ENCODE measurements at regions not wholly inside any gene's neighbourhood (a gene's known extent, or its start where the extent isn't known, plus 50 kb on each side); places are given as distances from the start of the nearest gene placed in this dataset.
"Not testable (repeated sequence)": the region's sequence is repeated elsewhere in the genome, so short reads cannot be mapped to it uniquely, and the experiment has no call there.

DNA sequence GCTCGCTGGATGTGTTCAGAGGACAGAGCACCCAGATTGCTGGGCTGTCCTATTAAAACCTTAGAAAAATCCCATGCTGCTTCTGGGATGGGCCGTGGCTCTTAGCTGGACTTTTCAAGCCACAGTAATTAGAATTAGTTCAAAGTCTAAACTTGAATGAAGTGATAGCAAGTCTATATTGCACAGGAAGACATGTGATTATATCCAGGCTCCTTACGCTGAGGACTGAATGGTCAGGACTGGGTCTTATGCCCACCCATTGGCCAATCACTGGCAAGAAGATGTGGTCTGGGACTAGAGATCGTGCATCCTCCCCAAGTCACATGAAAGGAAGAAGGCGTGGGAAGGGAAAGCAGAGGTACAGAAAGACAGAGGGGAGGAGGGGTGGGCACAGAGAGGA, 227.6 kb downstream of the FAM43A start:
- Histone ChIP-seq H4K91ac (ENCODE audit: insufficient read depth, low read depth, low read length) (no peak overlapping the region), H2AK5ac (ENCODE audit: low read depth, low read length) (no peak overlapping the region), H2BK15ac (ENCODE audit: low read depth, low read length) (no peak overlapping the region), H3K27ac (ENCODE audit: insufficient read depth, low read length) (no peak overlapping the region), H3K14ac (replicated peaks; ENCODE audit: low read depth, low read length) (no peak overlapping the region), H3K79me1 (ENCODE audit: low read depth in 1 of 2, low read length in 2 of 2) (no peaks in the 10 kb centered on the region), H3K18ac (ENCODE audit: low read depth, low read length) (no peak overlapping the region), H2BK120ac (ENCODE audit: low read depth, low read length) (no peak overlapping the region), H2AK9ac (replicated peaks; ENCODE audit: low read depth, low read length, poor library complexity) (no peak overlapping the region), H3K4me3 (ENCODE audit: insufficient read depth, low read depth, low read length) (no peak overlapping the region), H3K4ac (ENCODE audit: low read depth, low read length) (no peak overlapping the region), H3K9me3 (ENCODE audit: control insufficient read depth, insufficient read depth, low read length) (peaks cover 3% of the 10 kb centered on the region; the same call in 1 of the 2 replicates), H3K36me3 (ENCODE audit: control insufficient read depth, insufficient read depth, low read length) (no peaks in the 10 kb centered on the region), H3K4me1 (ENCODE audit: control insufficient read depth, insufficient read depth, low read length) (no peaks in the 10 kb centered on the region), H3K56ac (ENCODE audit: extremely low read depth, insufficient read depth, low read length) (no peak overlapping the region), H2BK20ac (ENCODE audit: low read depth, low read length) (no peak overlapping the region), H4K8ac (ENCODE audit: low read depth in 2 of 2, low read length in 2 of 2) (no peak overlapping the region), H3K4me2 (ENCODE audit: low read depth, low read length) (no peak overlapping the region), H4K20me1 (ENCODE audit: insufficient read depth, low read length) (no peaks in the 10 kb centered on the region), H3K27me3 (ENCODE audit: control insufficient read depth, insufficient read depth, low read length) (peaks cover 31% of the 10 kb centered on the region), H2AFZ (replicated peaks; ENCODE audit: low read length, poor library complexity) (no peak overlapping the region), H2BK5ac (ENCODE audit: low read depth, low read length, poor library complexity, severe bottlenecking) (no peak overlapping the region), H3K23ac (ENCODE audit: low read depth, low read length) (no peak overlapping the region), H3K9ac (ENCODE audit: low read depth, low read length) (no peak overlapping the region), H4K5ac (ENCODE audit: low read depth, low read length) (no peak overlapping the region), H3K9me1 (ENCODE audit: insufficient read depth, low read length) (no peaks in the 10 kb centered on the region)
- TF ChIP-seq MAFK (IDR thresholded peaks at IDR 0.05; ENCODE audit: low read depth, low read length) = no peak
- dilution Hi-C loops (cut with HindIII; ENCODE audit: low sequenced_read_pairs, unreplicated experiment) (no loop called here), intact Hi-C loops (cut with micrococcal nuclease) (no loop called here), in situ Hi-C loops (cut with MboI; ENCODE audit: low sequenced_read_pairs) (no loop called here)
- ChIA-PET POLR2A (ENCODE audit: unreplicated experiment) (no interaction called here), CTCF (no interaction called here)
- ATAC-seq (ENCODE audit: low read depth) = no peak
- 86% methylated on average over 2 of the region's 5 CpGs; no CpG with 5 or more reads in 1 of the 2 experiments for WGBS, 2 experiments (ENCODE audit: extremely low coverage in 2 of 2, insufficient read length in 1 of 2)
- no TSS peak for BruUV-seq (replicated peaks)
- no peak for DNase-seq

DNA sequence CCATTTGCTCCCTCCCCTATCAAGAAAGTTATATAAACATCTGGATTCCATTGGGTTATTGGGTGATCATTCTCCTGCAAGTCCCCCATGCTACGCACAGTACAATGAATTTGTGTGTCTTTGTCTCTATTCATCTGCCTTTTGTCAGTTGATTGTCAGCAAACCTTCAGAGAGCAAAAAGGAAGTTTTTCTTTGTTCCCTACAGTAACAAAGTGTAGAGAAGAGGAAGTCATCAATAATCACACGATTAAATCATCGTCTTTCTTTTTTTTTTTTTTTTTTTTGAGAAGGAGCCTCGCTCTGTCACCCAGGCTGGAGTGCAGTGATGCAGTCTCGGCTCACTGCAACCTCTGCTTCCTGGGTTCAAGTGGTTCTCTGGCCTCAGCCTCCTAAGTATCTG, 239.2 kb downstream of the FAM43A start:
- H3K9ac ChIP-seq (ENCODE audit: low read depth, low read length); ATAC-seq (ENCODE audit: low read depth); H2BK5ac ChIP-seq (ENCODE audit: low read depth, low read length, poor library complexity, severe bottlenecking); POLR2A ChIA-PET (ENCODE audit: unreplicated experiment); H3K14ac ChIP-seq (replicated peaks; ENCODE audit: low read depth, low read length); H3K27ac ChIP-seq (ENCODE audit: insufficient read depth, low read length); H3K56ac ChIP-seq (ENCODE audit: extremely low read depth, insufficient read depth, low read length); H4K8ac ChIP-seq (ENCODE audit: low read depth in 2 of 2, low read length in 2 of 2); in situ Hi-C loops (cut with MboI; ENCODE audit: low sequenced_read_pairs); H3K79me1 ChIP-seq (ENCODE audit: low read depth in 1 of 2, low read length in 2 of 2); H3K18ac ChIP-seq (ENCODE audit: low read depth, low read length); H3K23ac ChIP-seq (ENCODE audit: low read depth, low read length); H2AK5ac ChIP-seq (ENCODE audit: low read depth, low read length); intact Hi-C loops (cut with micrococcal nuclease); H2BK15ac ChIP-seq (ENCODE audit: low read depth, low read length); DNase-seq; H4K5ac ChIP-seq (ENCODE audit: low read depth, low read length); H3K4me3 ChIP-seq (ENCODE audit: insufficient read depth, low read depth, low read length); H3K9me1 ChIP-seq (ENCODE audit: insufficient read depth, low read length); H3K4me2 ChIP-seq (ENCODE audit: low read depth, low read length); CTCF ChIA-PET; H2BK120ac ChIP-seq (ENCODE audit: low read depth, low read length); dilution Hi-C loops (cut with HindIII; ENCODE audit: low sequenced_read_pairs, unreplicated experiment); H3K9me3 ChIP-seq (ENCODE audit: control insufficient read depth, insufficient read depth, low read length); H4K20me1 ChIP-seq (ENCODE audit: insufficient read depth, low read length); H3K27me3 ChIP-seq (ENCODE audit: control insufficient read depth, insufficient read depth, low read length); BruUV-seq (replicated peaks); H3K4ac ChIP-seq (ENCODE audit: low read depth, low read length); H2AFZ ChIP-seq (replicated peaks; ENCODE audit: low read length, poor library complexity); H2AK9ac ChIP-seq (replicated peaks; ENCODE audit: low read depth, low read length, poor library complexity); H3K4me1 ChIP-seq (ENCODE audit: control insufficient read depth, insufficient read depth, low read length); H3K36me3 ChIP-seq (ENCODE audit: control insufficient read depth, insufficient read depth, low read length); H2BK20ac ChIP-seq (ENCODE audit: low read depth, low read length); H4K91ac ChIP-seq (ENCODE audit: insufficient read depth, low read depth, low read length): not testable (repeated sequence)
- WGBS, 2 experiments (ENCODE audit: extremely low coverage in 2 of 2, insufficient read length in 1 of 2) = no CpG with 5 or more reads among the region's 5 CpGs

Measured in IMR-90 (cell line).